Mesenchymal stem cell (in vitro differentiated cells and primary cell): ENCODE measurements at regions not wholly inside any gene's neighbourhood (a gene's known extent, or its start where the extent isn't known, plus 50 kb on each side); places are given as distances from the start of the nearest gene placed in this dataset.

Experiments used
- DNase-seq: peaks from one replicate; pipeline ENCODE4 v3.0.0-alpha.2; 2013
- H2AFZ ChIP-seq: one replicate; pipeline ENCODE4 v1.6.1; 2013; ENCODE audit warnings: low read depth, mild to moderate bottlenecking, control low read depth, inconsistent platforms, low read length, moderate library complexity
- H2AK5ac ChIP-seq: 2 replicates; pipeline ENCODE4 v1.6.1; 2013; ENCODE audit warnings: low read length, moderate library complexity, mild to moderate bottlenecking, inconsistent platforms; ENCODE audit not compliant: severe bottlenecking
- H2BK120ac ChIP-seq: one replicate; pipeline ENCODE4 v1.6.1; 2013; ENCODE audit warnings: low read depth, mild to moderate bottlenecking, inconsistent platforms, low read length, moderate library complexity
- H2BK12ac ChIP-seq, 2 experiments: one replicate each; pipeline ENCODE4 v1.6.1; 2013; ENCODE audit warnings: inconsistent platforms in 2 of 2, low read length in 2 of 2, mild to moderate bottlenecking in 2 of 2, moderate library complexity in 2 of 2, control low read depth in 1 of 2
- H2BK15ac ChIP-seq: one replicate; pipeline ENCODE4 v1.6.1; 2013; ENCODE audit warnings: mild to moderate bottlenecking, low read depth, inconsistent platforms; ENCODE audit not compliant: poor library complexity, severe bottlenecking
- H2BK5ac ChIP-seq: 2 replicates; pipeline ENCODE4 v1.6.1; 2013; ENCODE audit warnings: low read depth, mild to moderate bottlenecking, low read length, control low read depth, inconsistent platforms; ENCODE audit not compliant: poor library complexity, severe bottlenecking
- H3K14ac ChIP-seq, 2 experiments: one replicate each; pipeline ENCODE4 v1.6.1; 2013; ENCODE audit warnings: inconsistent platforms in 2 of 2, low read length in 2 of 2, control low read depth in 1 of 2, mild to moderate bottlenecking in 1 of 2, moderate library complexity in 1 of 2
- H3K18ac ChIP-seq, 2 experiments: one replicate each; pipeline ENCODE4 v1.6.1; 2013; ENCODE audit warnings: inconsistent platforms in 2 of 2, low read length in 2 of 2, control low read depth in 1 of 2, low read depth in 1 of 2, mild to moderate bottlenecking in 1 of 2
- H3K23ac ChIP-seq, 2 experiments: one replicate each; pipeline ENCODE4 v1.6.1; 2013; ENCODE audit warnings: inconsistent platforms in 2 of 2, low read length in 2 of 2, mild to moderate bottlenecking in 2 of 2, moderate library complexity in 2 of 2, control low read depth in 1 of 2
- H3K27ac ChIP-seq: 2 replicates; pipeline ENCODE4 v1.5.1; 2013; ENCODE audit warnings: mild to moderate bottlenecking, moderate library complexity, low read length, control low read depth, inconsistent platforms; ENCODE audit not compliant: poor library complexity, severe bottlenecking
- H3K27me3 ChIP-seq, 2 experiments: 2 replicates each; pipeline versions ENCODE4 v1.6.1 to v1.7.0; 2013; ENCODE audit warnings: low read length in 2 of 2, mild to moderate bottlenecking in 2 of 2, moderate library complexity in 2 of 2, control low read depth in 1 of 2, inconsistent platforms in 1 of 2; ENCODE audit not compliant: control insufficient read depth in 1 of 2, insufficient read depth in 1 of 2
- H3K36me3 ChIP-seq, 2 experiments: 2 replicates each; pipeline versions ENCODE4 v1.6.1 to v1.7.0; 2013; ENCODE audit warnings: low read length in 2 of 2, control low read depth in 1 of 2, inconsistent platforms in 1 of 2, low read depth in 1 of 2, mild to moderate bottlenecking in 1 of 2; ENCODE audit not compliant: insufficient read depth in 2 of 2, control insufficient read depth in 1 of 2
- H3K4ac ChIP-seq, 2 experiments: one replicate each; pipeline ENCODE4 v1.6.1; 2013; ENCODE audit warnings: inconsistent platforms in 2 of 2, low read length in 2 of 2, mild to moderate bottlenecking in 2 of 2, moderate library complexity in 2 of 2, control low read depth in 1 of 2, low read depth in 1 of 2
- H3K4me1 ChIP-seq: 2 replicates; pipeline ENCODE4 v1.6.1; 2013; ENCODE audit warnings: low read depth, low read length, control low read depth; ENCODE audit not compliant: control insufficient read depth, insufficient read depth
- H3K4me2 ChIP-seq: 2 replicates; pipeline ENCODE4 v1.6.1; 2013; ENCODE audit warnings: low read length, mild to moderate bottlenecking, inconsistent platforms; ENCODE audit not compliant: poor library complexity, severe bottlenecking
- H3K4me3 ChIP-seq, 2 experiments: 2 replicates each; pipeline versions ENCODE4 v1.5.1 to v1.7.0; 2013; ENCODE audit warnings: low read length in 2 of 2, mild to moderate bottlenecking in 2 of 2, control low read depth in 1 of 2, low read depth in 1 of 2; ENCODE audit not compliant: insufficient read depth in 1 of 2
- H3K79me1 ChIP-seq: replicated peaks from 2 replicates; pipeline ENCODE4 v1.6.1; 2013; ENCODE audit warnings: mild to moderate bottlenecking, control low read depth, low read length, inconsistent platforms; ENCODE audit not compliant: poor library complexity, severe bottlenecking
- H3K9ac ChIP-seq: 2 replicates; pipeline ENCODE4 v1.7.0; 2013; ENCODE audit warnings: mild to moderate bottlenecking, low read length, moderate library complexity
- H3K9me3 ChIP-seq: 2 replicates; pipeline ENCODE4 v1.7.0; 2013; ENCODE audit warnings: mild to moderate bottlenecking, low read length; ENCODE audit not compliant: control insufficient read depth
- H4K8ac ChIP-seq: one replicate; pipeline ENCODE4 v1.6.1; 2013; ENCODE audit warnings: inconsistent platforms, mild to moderate bottlenecking, low read length, moderate library complexity
- H4K91ac ChIP-seq: one replicate; pipeline ENCODE4 v1.6.1; 2013; ENCODE audit warnings: mild to moderate bottlenecking, low read length, inconsistent platforms
- WGBS: methylation state at CpG from one replicate; pipeline ENCODE4 v1.1.7; 2013; ENCODE audit warnings: mixed read lengths; 5-methylcytosine and 5-hydroxymethylcytosine counted together

- Histone ChIP-seq H3K18ac (no peak overlapping the region), H3K4me2 (no peak overlapping the region), H2BK15ac (no peak overlapping the region), H3K23ac (no peak overlapping the region), H2BK5ac (no peak overlapping the region), H3K79me1 (no peaks in the 10 kb centered on the region), H3K36me3 (no peaks in the 10 kb centered on the region), H3K14ac (no peak overlapping the region), H2BK12ac (no peak overlapping the region), H3K27me3 (no peaks in the 10 kb centered on the region), H3K4me1 (no peaks in the 10 kb centered on the region), H2BK120ac (no peak overlapping the region), H3K27ac (no peak overlapping the region), H2AFZ (no peak overlapping the region), H4K91ac (no peak overlapping the region), H3K9me3 (no peaks in the 10 kb centered on the region), H3K4me3 (no peak overlapping the region), H2AK5ac (no peak overlapping the region), H4K8ac (no peak overlapping the region), H3K9ac (no peak overlapping the region), H3K4ac (no peak overlapping the region)
- DNase-seq: no peak
These were observed 338.7 kb upstream of the IL12A start for GRCh38 chr3:159649951-159650350.

GRCh38 chr3:159650726-159651125 is 337.9 kb upstream of the IL12A start:
- Histone ChIP-seq H3K4ac (no peak overlapping the region), H3K27me3 (no peaks in the 10 kb centered on the region), H3K23ac (no peak overlapping the region), H3K18ac (no peak overlapping the region), H2AFZ (no peak overlapping the region), H4K8ac (no peak overlapping the region), H3K9ac (no peak overlapping the region), H2BK12ac (no peak overlapping the region), H3K9me3 (no peaks in the 10 kb centered on the region), H3K4me2 (no peak overlapping the region), H3K4me3 (no peak overlapping the region), H3K27ac (no peak overlapping the region), H2BK5ac (no peak overlapping the region), H3K4me1 (no peaks in the 10 kb centered on the region), H2BK15ac (no peak overlapping the region), H4K91ac (no peak overlapping the region), H3K14ac (no peak overlapping the region), H2AK5ac (no peak overlapping the region), H3K36me3 (no peaks in the 10 kb centered on the region), H2BK120ac (no peak overlapping the region), H3K79me1 (no peaks in the 10 kb centered on the region)
- 40% methylated on average over 1 of the region's 2 CpGs for WGBS
- no peak for DNase-seq

GRCh38 chr3:159652452-159652851 is 336.2 kb upstream of the IL12A start:
- Histone ChIP-seq H3K4me3 (no peak overlapping the region), H3K36me3 (no peaks in the 10 kb centered on the region), H2BK5ac (no peak overlapping the region), H2BK15ac (no peak overlapping the region), H2BK120ac (no peak overlapping the region), H4K8ac (no peak overlapping the region), H3K27ac (no peak overlapping the region), H3K4me1 (no peaks in the 10 kb centered on the region), H3K4me2 (no peak overlapping the region), H3K23ac (no peak overlapping the region), H3K27me3 (no peaks in the 10 kb centered on the region), H3K9me3 (no peaks in the 10 kb centered on the region), H4K91ac (no peak overlapping the region), H3K14ac (no peak overlapping the region), H3K79me1 (no peaks in the 10 kb centered on the region), H3K4ac (no peak overlapping the region), H3K9ac (no peak overlapping the region), H2BK12ac (no peak overlapping the region), H3K18ac (no peak overlapping the region), H2AK5ac (no peak overlapping the region), H2AFZ (no peak overlapping the region)
- 68% methylated on average over 2 of the region's 2 CpGs for WGBS
- DNase-seq: no peak

GRCh38 chr3:159654183-159655134 is 334.2 kb upstream of the IL12A start:
- Histone ChIP-seq H3K27ac (no peak overlapping the region), H4K8ac (no peak overlapping the region), H3K14ac (no peak overlapping the region), H3K18ac (no peak overlapping the region), H3K23ac (no peak overlapping the region), H2AFZ (no peak overlapping the region), H3K4ac (no peak overlapping the region), H3K27me3 (no peaks in the 10 kb centered on the region), H3K79me1 (no peaks in the 10 kb centered on the region), H3K4me1 (no peaks in the 10 kb centered on the region), H3K9ac (no peak overlapping the region), H3K36me3 (no peaks in the 10 kb centered on the region), H2BK12ac (no peak overlapping the region), H2BK120ac (no peak overlapping the region), H2BK15ac (no peak overlapping the region), H4K91ac (no peak overlapping the region), H3K4me3 (no peak overlapping the region), H2AK5ac (no peak overlapping the region), H3K9me3 (no peaks in the 10 kb centered on the region), H3K4me2 (no peak overlapping the region), H2BK5ac (no peak overlapping the region)
- no peak for DNase-seq
- WGBS: 81% methylated on average over 2 of the region's 4 CpGs
